Renal pelvis (tissue), 1 donor: ENCODE measurements at regions not wholly inside any gene's neighbourhood (a gene's known extent, or its start where the extent isn't known, plus 50 kb on each side); places are given as distances from the start of the nearest gene placed in this dataset.
"Not testable (repeated sequence)": the region's sequence is repeated elsewhere in the genome, so short reads cannot be mapped to it uniquely, and the experiment has no call there.

Source experiments
- DNase-seq: peaks from one replicate; pipeline ENCODE4 v3.0.0-alpha.2; 2013

DNA sequence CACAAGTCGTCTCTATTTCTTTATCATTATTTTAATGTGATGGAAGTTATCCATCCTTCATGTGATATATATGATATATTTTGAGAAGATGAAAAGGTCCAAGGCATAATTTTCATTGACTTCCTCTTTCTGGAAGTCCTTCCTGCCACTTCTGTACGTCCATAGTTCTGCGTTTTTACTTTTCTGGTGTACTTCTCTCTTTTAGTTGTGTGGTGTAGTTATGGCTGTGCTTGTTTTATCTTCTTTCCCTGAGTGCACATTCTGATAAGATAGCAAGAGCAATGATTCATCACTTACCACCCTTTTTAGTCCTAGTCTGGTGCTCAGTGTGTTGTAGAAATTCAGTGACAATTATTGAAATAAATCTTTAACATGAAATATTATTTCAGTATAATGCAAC is 231.3 kb upstream of the FERD3L start:
- no peak for DNase-seq

DNA sequence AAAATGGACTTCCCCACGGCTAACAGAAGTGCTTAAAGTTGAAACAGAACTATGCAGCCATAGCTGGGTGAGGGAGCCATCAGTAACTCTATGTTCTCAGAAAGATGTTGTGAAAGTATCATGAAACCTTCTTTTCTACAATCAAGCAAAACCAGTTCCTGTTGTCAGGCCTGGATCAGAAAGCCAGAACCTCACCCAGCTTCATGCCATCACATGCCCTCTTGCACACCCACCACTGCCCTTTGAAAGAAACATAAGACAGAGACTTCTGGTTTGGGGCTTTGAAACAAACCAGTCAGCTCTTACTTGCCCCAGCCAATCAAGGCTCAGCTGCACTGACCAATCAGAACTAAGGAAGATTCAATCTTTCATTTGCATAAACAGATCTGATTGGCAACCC is 230.8 kb upstream of the FERD3L start:
- no peak for DNase-seq

DNA sequence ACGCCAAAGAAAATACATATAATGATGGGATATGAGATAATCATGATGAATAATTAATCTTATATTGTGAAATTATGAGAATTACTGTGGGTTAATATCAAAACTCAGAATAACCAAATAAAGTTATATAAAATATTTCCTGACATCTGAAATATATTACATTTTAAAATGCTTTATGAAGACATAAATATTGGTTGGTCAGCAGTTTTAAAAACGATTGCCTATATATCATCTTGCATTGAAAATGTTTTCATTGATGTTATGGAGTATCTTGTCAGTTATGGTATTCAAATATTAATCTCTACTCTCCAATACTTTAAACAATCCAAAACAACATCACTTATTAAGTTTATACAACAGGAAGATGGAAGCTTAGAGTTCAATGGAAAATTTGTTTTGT is 228.1 kb upstream of the FERD3L start:
- DNase-seq = no peak

DNA sequence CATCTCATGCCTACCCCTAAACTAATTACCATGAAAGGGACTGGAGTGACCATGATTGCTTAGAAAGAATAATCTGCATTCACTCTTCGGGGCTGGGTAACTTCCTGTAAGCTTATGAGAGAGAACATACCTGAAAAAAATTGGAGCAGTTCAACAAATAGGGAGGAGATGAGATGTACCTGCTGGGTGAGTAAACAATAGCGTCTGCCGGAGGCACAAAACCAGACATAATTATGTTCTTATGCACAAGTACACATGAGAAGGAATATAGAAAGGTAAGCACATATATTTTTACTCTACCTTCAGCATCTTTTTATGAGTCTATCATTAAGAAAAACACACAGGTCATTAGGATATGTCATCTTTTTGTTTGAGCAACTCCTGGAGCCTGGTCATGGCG is 224.6 kb upstream of the FERD3L start:
- DNase-seq = no peak

DNA sequence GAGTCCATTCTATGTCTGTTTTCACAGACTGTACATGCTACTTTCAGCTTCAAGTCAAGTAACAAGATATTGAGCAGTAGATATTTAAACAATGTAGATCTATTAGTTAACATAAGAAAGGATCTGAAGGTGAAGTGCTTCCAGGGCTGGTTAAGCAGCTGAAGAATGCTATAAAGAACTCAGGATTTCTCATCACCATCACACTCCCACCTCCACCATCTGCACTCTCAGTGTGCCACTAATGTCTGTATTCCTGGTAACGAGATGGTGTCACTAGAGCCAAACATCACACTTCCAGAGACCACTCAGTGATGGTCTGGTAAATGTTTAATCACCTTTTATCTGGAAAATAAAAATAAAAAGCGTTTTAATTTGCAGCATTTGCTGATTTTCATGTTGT is 224.0 kb upstream of the FERD3L start:
- no peak for DNase-seq

DNA sequence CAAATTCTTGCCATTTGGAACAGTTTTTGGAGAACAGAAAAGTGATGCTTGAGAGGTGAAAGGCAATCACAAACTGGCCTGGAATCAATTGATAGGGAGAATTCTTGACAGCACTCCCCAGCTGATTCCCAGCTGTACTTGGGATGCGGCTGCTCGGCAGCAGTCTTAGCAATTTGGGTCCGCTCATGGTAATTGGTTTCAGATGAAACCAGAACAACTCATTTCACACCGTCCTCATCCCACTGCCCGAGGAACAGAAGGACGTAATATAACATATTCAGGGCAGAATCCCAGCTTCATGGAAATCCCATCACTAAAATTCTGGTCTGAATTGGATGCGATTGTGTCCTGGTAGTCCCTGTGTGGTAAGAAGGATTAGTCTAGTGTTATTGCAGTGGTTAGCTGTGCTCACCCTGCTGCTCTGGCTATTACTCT is 223.3 kb upstream of the FERD3L start:
- DNase-seq = no peak

DNA sequence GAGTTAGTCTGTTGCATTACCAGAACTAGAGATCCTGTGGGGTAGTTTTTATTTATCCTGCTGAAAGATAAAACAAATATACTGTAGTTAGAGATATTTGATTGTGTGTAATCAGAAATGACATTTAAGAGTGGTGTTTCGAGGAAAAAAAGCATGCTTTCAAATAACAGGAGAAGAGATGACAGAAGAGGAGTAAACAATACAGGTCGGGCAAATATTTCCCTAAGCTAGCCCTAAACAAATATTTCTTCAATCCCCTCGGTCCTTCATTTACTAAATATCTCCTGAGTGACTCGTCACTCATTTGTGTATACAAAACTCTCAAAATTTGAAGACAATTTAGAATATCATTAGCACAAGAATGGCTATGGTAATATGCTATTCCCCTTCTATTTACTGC is 219.7 kb upstream of the FERD3L start:
- no peak for DNase-seq

DNA sequence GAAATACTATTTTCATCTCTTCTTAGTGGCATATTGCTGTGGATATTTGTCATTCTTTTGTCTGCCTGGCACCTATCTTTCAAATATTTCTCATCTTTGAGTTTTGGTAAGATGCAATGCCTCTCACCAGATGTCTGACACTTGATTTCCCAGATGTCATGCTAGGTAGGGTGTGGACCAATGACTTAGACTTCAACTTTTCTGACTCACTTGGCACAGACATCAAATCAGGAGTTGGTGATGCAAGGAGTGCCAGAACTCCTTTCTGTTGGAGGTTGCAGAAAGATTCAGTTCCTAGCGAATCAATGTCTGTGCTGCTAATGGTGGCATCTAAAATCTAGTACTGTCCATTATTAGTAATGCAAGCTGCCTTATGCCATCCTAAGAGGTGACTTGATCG is 216.9 kb upstream of the FERD3L start:
- no peak for DNase-seq

DNA sequence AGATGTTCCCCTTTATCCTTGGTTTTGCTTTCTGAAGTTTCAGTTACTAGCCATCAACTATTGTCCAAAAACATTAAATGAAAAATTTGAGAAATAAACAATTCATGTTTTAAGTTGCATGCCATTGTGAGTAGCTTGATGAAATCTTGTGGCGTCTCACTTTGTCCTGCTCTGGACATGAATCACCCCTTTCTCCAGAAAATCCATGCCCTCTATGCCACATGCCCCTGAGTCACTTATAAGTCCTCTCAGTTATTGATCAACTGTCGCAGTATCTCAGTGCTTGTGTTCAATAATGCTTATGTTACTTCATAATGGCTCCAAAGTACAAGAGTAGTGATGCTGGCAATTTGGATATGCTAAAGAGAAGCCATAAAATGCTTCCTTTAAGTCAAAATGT is 208.0 kb upstream of the FERD3L start:
- no peak for DNase-seq

DNA sequence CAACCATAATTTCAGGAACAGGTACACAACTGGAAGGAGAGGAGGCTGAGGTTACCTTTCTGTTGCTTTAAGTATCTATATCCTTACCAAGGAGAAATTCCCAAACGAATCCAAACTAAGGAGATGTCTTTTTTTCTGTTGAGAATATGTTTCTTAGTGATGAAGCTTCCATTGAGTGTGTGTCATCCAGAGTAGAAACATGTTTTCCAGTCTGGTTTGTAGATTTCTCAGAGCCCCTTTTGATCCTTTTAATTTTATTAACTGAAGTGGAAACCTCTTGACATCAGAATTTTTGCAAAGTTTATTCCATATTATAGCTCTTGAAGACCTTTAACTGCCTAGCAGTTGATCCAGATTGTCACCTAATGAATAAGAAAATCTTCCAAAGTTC is 207.1 kb upstream of the FERD3L start:
- DNase-seq = no peak

DNA sequence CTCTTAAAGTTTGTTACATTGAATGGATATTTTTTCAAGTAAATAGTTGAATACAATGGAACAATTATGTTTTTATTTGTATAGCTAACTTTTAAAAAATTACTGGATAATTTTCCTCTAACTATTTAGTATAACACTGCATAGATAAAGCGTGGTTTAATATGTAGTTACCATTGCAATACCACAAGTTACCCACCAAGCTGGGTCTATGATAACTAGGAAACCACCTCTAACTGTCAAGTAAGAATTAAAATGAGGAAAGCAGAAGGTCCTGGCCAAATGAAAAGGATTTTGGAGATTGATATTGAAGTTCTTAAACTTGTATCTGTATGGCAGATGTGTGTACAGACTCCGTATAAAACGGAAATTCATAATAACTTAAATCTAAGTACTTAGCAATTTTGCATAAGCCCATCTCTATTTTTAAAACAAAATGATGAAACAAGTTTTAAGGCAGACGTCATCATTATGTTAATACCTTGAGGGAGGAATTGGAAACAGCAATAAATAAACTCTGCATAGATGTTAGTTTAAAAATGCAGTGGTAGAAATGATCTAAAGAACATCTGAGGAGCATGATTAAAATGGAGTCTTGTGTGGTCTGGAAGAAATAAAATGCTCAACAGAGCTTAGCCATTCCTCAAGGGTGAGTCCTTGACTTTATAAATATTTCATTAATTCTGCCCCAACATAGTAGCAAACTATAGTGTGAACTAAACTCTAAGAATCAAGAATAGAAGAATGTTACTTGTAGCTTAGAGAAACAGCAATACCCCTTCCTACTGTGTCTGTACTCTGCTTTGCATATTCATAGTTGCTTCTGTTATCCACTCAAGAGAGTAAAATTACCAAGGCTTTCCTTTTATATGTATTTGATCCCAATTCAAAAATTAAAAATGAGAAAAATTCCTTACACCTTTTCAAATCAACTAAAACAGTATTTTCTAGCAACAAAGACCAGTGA is 206.4 kb upstream of the FERD3L start:
- DNase-seq = no peak

DNA sequence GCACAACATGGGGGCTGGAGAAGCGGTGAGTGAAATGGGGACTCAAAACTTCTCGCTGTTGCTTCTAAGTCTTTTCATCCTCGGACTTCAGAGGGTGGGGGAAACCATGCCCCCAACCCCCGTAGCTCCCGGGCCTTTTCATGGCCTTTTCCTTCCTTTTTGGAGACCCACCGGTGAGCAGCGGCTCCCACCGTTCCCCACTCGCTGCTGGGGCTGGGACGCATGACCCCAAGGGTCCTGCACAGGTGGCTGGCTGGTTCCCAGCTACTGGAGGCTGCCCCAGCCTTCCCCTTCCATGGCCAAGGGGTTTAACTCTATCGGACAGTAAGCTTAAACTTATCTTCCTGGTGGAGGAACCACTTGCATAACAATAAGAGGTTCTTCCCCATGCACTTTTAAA is 194.3 kb upstream of the FERD3L start:
- DNase-seq = no peak

DNA sequence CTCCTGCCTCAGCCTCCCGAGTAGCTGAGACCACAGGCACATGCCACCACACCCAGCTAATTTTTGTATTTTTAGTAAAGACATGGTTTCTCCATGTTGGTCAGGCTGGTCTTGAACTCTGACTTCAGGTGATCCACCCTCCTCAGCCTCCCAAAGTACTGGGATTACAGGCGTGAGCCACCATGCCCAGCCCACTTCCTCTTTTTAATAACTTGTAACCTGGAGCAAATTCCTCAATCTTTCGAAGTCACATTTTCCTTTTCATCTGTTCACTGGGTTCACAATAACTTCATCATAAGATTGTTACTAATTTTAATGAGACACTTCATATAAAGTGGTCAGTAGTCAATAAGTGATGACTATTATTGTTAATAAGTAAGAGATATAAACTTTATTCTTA is 193.3 kb upstream of the FERD3L start:
- not testable (repeated sequence) for DNase-seq

DNA sequence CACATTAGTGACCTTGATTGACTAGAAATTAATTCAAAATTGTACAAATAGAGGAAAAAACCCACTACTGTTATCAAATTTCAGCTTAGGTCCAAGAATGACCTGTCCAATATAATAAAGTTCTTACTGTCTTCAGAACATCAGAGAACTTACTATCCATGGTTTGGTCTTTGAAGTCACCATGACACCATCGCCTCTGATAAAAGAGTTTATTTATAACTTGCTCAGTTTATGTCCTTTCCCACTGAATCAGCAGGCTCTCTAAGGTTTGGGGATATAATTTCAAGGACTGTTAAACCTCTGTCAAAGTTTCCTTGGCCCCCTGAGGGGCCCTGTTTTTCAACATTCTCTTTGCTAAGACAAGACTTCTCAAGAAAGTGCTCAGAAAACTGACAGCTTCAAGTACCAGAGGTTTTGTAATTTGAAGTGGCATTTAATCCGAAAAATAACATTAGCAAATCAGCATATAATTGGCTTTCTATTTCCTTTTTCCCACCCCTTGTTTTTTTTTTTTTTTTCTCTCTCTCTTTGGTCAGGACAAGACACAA is 191.7 kb upstream of the FERD3L start:
- no peak for DNase-seq

DNA sequence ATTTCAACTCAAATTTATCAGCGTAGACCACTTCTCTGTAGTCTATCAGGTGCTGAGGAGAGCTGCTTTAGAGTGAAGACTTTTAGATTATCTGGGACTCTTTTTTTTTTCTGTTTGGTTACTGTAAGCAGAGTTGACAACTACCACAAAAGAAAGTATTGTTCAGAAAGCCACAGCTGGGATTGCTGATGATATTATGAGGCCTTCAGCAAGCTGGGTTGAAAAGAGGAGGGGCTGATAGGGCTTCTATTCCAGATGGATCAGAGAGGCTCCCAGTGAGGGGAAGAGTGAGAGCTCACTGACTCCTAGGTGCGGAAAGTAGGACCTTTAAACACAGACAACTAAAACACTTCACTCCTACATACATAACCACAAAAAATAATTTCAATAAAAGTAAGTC is 188.5 kb upstream of the FERD3L start:
- no peak for DNase-seq

DNA sequence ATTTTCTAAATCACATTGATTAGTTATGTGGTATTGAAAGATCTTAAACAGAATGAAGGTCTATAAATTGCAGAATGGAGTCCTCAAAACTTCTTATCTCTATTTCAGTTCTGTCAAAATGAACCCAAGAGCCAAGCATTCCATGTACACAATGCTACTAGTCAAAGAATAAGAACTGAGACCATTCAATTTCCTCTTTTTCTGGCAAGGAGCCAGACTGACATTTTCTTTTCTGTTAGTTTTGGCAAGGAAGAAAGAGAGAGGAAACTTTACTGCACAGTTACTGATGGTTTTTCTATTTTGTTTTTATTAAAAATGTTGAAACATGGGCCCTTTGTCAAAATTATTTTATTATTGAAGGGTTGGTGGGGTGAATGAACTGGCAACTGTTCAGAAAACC is 181.8 kb upstream of the FERD3L start:
- peak; percentile 71 for DNase-seq

DNA sequence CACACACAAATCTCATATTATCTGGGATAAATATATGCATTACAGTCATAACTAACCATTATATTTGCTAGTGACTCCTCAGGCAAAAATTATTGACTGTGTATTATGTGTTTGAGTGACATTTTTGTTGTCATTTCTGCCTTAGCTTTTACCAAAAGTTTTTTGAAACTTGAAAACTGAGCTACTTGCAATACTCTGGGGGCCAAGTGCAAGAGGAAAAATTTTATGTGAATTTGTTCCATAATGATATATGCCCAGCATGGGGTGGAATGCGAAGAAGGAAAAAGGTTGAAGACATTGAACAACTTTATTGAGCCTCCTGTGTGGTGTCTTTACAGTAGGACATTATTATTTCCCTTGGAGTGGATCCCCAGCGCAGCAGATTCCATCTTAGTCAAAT is 176.8 kb upstream of the FERD3L start:
- peak; percentile 9 for DNase-seq

DNA sequence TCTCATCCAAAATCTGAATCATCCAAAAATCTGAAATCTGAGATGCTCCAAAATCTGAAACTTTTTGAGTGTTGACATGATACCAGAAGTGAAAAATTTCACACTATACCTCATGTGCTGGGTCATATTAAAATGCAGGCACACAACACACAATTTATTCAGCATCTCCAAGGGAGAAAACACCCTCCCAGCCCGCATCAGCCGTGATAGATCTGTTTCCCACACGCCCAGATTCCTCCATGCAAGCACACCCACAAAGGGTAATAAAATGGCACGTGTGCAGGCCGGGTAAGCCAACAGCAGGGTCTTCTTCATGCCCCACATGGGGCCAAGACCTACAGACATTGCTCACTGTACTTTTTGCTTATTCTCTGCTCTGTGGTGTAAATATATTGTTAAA is 173.1 kb upstream of the FERD3L start:
- no peak for DNase-seq

DNA sequence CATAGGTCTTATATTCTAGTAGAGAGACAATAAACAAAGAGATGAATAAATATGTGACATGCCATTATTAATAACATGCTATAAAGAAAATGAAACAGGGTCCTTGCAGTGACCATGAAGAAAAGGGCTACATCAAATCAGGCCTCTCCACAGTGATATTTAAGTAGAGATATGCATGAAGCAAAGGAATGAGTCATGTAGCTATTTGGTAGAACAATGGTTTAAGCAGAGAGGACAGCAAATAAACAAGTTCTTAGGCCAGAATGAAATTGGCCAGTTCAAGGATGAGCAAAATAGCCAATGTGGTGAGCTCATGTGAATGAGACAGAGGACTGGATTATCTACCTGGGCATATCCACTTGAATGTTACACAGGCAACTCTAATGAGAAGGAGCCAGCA is 172.2 kb upstream of the FERD3L start:
- DNase-seq = no peak

DNA sequence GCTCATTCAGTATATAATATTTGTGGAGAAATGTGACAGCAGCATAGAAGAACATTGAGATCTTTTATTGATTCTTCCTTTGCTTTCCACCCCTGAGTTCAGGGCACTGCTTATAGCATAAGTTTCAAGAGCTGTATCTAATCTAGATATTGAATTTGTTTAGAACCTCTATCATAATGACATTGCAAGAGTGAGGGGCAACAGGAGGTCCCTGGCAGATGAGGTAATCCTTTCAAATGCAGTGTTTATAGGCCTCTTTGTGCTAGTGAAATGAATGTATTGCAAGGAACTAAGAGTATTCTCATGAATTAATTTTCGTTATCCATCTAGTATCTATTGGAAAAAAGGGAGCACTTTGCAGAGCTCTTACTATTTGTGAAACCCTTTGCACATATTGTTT is 167.2 kb upstream of the FERD3L start:
- DNase-seq = no peak

DNA sequence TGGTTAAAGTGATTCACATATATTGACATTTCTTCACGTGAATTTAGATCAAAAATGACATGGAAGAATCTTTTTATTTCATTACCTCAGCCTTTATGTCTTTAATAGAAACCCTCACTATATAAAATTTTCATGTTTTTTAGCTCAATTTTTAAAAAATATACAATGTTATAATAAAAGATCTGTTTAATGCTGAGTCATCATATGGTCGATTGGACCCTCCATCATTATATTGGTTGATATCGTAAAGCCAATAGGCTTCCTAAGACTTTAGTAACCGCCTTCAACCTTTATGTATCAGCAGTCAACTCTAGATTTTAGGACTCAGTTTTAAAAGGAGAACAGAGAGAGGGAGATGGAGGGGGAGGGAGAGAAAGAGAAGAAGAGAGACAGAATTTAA is 162.3 kb upstream of the FERD3L start:
- no peak for DNase-seq

DNA sequence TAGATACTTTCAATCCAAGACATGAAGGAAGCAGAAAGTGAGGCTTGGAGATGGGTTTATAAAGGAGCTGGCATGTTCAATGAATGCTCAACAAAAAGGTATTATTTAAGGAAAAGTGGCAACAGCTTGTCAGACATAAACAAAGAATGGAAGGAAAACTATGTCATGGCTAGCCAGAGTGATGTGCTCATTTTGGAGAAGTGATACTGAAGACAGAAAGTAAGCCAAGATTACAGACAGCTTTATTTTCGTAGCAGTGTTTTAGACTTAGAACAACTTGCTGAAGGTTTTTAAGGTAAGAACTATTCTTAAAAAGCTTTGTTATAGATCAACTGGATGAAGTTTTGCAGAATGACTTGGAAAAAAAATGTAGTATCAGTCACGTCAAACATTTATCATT is 160.5 kb upstream of the FERD3L start:
- DNase-seq = no peak

DNA sequence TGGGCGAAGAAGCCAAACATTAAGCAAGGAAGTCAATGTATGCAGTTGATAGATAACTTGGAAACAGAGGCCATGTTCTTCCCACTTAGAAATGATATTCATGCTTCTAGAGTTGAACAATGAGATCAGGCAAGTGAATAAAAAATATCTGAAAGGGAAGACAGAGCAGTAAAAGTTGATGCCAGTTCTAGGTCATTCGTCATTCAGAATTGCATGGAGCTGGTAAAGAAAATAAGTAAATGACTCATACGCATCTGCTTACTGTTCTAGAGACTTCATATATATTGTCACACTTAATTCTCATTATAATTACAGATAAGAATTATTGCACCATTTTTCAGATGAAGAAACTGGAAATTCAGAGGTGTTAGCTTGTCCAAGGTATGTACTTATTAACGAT is 158.9 kb upstream of the FERD3L start:
- DNase-seq = no peak

DNA sequence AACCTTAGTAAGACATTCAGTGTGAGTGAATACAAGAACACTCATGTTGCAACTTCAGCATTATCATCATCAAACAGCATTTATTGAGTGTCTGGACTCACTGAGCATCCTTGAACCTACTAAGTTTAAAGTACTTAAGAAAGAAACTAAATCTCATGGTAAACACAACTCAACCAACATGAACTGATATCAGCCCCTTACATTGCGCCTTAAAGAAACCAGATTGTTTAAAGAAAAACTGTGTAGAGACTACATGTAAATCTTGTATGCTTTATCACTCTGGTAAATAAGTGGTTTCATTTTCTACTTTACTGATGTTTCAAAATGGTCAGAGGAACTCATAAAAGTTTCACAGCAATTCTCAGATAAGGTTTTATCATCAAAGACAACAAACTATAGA is 157.5 kb upstream of the FERD3L start:
- no peak for DNase-seq
